T-helper 1 cell treated with Interleukin-12 subunit alpha and Interleukin-12 subunit beta and Interleukin-4 antibody, amounts not matched to agents 30 μg/mL and 1 μg/mL, for 36 hours (primary cell): ENCODE measurements at regions not wholly inside any gene's neighbourhood (a gene's known extent, or its start where the extent isn't known, plus 50 kb on each side); places are given as distances from the start of the nearest gene placed in this dataset.

Experiments used
- H3K27ac Mint-ChIP-seq: one replicate; pipeline ENCODE4 v1.8.0; 2021; ENCODE audit warnings: mild to moderate bottlenecking, mixed read lengths
- H3K27me3 Mint-ChIP-seq: one replicate; pipeline ENCODE4 v1.8.0; 2021; ENCODE audit warnings: low read depth, mixed read lengths
- H3K36me3 Mint-ChIP-seq: one replicate; pipeline ENCODE4 v1.8.0; 2021; ENCODE audit warnings: low read depth, mixed read lengths
- H3K4me1 Mint-ChIP-seq: one replicate; pipeline ENCODE4 v1.8.0; 2021; ENCODE audit warnings: low read depth, mixed read lengths
- H3K4me3 Mint-ChIP-seq: one replicate; pipeline ENCODE4 v1.8.0; 2021; ENCODE audit warnings: mild to moderate bottlenecking, moderate library complexity, mixed read lengths
- H3K9me3 Mint-ChIP-seq: one replicate; pipeline ENCODE4 v1.8.0; 2021; ENCODE audit warnings: mixed read lengths

DNA sequence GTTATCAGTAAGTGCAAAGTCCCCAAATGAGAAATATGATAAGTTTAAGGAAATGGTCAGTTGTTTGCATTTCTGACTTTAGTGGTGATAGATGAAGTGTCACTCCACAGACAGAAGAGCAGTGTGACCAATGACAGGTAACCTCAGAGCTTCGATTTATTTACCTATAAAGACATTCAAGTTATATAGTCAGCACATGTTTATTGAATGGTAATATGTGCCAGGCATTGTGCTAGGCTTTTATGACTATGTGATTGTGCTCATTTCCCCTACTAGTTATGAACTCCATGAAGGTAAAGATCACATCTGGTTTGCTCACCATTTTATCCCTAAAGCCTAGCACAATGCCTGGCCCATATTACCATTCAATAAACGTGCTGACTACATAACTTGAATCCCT, 222.4 kb downstream of the HHIPL2 start:
- no peaks in the 10 kb centered on the region for H3K36me3 Mint-ChIP-seq
- H3K4me1 Mint-ChIP-seq: no peaks in the 10 kb centered on the region
- no peaks in the 10 kb centered on the region for H3K27me3 Mint-ChIP-seq
- no peak overlapping the region for H3K27ac Mint-ChIP-seq
- H3K4me3 Mint-ChIP-seq: no peak overlapping the region
- peaks cover 1% of the 10 kb centered on the region for H3K9me3 Mint-ChIP-seq

DNA sequence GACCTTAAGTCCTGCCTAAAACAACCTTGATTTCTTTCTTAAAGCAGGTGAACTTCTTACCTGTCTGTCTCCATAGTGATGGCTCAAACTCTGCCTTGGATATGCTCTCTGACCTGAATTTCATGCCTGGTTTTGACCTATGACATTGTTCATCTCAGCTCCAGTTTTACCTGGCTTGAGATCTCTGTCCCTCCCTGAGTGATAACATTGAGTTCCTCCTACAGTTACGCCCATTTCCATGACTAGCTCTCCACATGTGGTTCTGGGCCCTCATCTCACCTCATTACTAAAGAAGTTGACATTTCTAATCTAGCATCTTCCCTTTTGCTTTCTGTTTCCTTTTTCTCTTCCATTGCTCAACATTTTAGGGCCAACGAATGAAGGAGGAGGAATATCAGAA, 233.1 kb downstream of the HHIPL2 start:
- Mint-ChIP-seq H3K9me3 (no peaks in the 10 kb centered on the region), H3K4me1 (peaks cover 4% of the 10 kb centered on the region), H3K36me3 (no peaks in the 10 kb centered on the region), H3K4me3 (no peak overlapping the region), H3K27ac (no peak overlapping the region), H3K27me3 (no peaks in the 10 kb centered on the region)

DNA sequence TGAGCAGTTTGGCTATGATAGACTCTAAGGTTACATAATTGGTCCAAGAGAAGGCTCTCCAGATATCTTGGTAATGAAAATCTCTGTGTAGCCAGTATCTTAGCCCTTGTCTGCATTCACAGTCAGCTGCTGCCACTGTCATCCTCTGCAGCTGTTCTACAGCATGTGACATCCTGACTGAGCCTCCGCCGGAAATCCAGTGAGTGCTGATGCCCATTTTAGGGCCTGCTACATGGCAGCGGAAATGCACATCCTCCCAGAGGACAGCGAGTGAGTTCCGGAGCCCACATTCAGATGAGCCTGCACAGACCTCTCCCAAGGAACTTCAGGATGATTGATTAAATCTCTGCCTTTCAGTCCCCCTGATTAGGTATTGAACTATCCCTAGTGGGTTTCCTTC, 237.1 kb downstream of the HHIPL2 start:
- H3K4me3 Mint-ChIP-seq: no peak overlapping the region
- H3K27ac Mint-ChIP-seq: no peak overlapping the region
- no peaks in the 10 kb centered on the region for H3K9me3 Mint-ChIP-seq
- peaks cover 4% of the 10 kb centered on the region for H3K4me1 Mint-ChIP-seq
- no peaks in the 10 kb centered on the region for H3K36me3 Mint-ChIP-seq
- H3K27me3 Mint-ChIP-seq: no peaks in the 10 kb centered on the region

DNA sequence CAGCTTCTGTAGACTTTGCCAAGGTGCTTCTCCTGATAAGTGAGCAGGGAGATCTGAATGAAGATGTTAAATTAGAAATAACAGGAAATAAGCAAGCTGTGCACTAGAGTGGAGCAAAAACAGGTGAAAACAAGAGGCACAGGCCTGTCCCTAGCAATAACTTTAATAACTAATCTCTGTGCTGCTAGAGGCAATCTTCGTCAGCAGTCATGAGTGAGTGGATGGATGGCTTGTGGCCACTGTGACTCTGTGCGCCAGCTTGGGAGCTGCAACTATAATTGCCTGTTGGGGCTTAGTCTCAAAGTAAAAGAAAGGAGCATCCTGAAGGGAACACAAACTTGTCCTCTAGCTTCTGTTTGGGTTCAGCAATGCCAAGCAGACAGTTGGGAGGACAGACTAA, 240.3 kb downstream of the HHIPL2 start:
- no peaks in the 10 kb centered on the region for H3K27me3 Mint-ChIP-seq

DNA sequence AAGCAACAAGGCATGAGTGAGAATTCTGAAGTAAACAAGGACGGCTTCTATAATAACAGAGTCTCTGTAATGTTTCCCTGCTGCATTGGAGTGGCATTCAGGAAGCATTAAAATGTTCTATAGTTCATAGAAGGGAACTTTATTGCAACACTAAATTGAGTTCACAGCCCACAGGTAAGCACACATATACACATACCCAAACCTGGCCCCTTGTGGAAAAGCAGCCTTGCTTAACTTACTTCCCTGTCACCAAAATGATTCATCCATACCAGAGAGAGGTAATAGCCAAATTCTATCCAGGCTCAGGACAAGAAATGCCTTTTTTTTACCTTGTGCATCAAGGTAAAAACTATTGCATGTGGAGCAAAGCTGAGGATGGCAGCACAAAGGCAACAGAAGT, 241.4 kb downstream of the HHIPL2 start:
- H3K36me3 Mint-ChIP-seq: no peaks in the 10 kb centered on the region
- H3K4me1 Mint-ChIP-seq: no peaks in the 10 kb centered on the region
- H3K27me3 Mint-ChIP-seq: no peaks in the 10 kb centered on the region
- H3K4me3 Mint-ChIP-seq: no peak overlapping the region
- H3K9me3 Mint-ChIP-seq: no peaks in the 10 kb centered on the region
- H3K27ac Mint-ChIP-seq: no peak overlapping the region

More for the DNA sequence above, 240.3 kb downstream of the HHIPL2 start:
- no peak overlapping the region for H3K27ac Mint-ChIP-seq
- no peaks in the 10 kb centered on the region for H3K9me3 Mint-ChIP-seq
- no peaks in the 10 kb centered on the region for H3K36me3 Mint-ChIP-seq
- no peaks in the 10 kb centered on the region for H3K4me1 Mint-ChIP-seq
- no peak overlapping the region for H3K4me3 Mint-ChIP-seq

DNA sequence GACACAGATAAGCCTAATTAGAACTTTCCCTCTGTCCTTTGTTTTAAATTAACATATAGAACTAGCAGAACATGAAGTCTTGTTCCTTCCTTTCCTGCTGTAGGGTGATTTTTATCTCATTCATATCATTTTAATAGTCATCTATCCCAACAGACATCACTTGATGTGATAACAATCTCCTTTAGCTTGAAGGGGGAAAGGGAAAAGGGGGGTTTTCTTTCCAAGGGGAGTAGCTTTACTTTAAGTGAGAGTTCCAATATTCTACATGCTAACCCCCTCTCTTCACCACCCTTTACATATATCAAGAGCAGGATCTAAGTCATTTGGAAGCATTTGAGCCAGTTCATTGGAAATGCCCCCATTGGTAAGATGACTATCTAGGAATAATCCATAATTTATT, 241.9 kb downstream of the HHIPL2 start:
- no peaks in the 10 kb centered on the region for H3K27me3 Mint-ChIP-seq
- no peaks in the 10 kb centered on the region for H3K9me3 Mint-ChIP-seq
- no peak overlapping the region for H3K27ac Mint-ChIP-seq
- H3K4me1 Mint-ChIP-seq: no peaks in the 10 kb centered on the region
- no peak overlapping the region for H3K4me3 Mint-ChIP-seq
- no peaks in the 10 kb centered on the region for H3K36me3 Mint-ChIP-seq

DNA sequence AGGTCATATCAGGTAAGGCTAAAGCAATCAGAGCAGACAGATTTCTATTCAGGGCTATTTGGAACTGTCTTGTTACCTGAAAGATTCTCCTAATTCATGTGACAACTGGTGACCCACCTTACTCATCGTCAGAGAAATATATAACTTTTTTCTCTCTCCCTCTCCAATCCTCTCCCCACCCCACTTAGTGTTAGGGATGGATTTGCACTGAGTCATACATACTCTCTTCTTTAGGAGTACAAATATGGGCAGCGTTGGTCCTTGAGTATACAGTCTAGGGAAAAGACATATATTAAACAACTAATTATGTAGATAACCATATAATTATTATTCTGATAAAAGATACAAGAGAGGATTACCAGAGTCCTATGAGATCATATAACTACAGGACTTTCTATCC, 246.3 kb downstream of the HHIPL2 start:
- no peaks in the 10 kb centered on the region for H3K27me3 Mint-ChIP-seq
- H3K27ac Mint-ChIP-seq: no peak overlapping the region
- H3K4me3 Mint-ChIP-seq: no peak overlapping the region
- H3K36me3 Mint-ChIP-seq: no peaks in the 10 kb centered on the region
- H3K9me3 Mint-ChIP-seq: peaks cover 3% of the 10 kb centered on the region
- no peaks in the 10 kb centered on the region for H3K4me1 Mint-ChIP-seq

DNA sequence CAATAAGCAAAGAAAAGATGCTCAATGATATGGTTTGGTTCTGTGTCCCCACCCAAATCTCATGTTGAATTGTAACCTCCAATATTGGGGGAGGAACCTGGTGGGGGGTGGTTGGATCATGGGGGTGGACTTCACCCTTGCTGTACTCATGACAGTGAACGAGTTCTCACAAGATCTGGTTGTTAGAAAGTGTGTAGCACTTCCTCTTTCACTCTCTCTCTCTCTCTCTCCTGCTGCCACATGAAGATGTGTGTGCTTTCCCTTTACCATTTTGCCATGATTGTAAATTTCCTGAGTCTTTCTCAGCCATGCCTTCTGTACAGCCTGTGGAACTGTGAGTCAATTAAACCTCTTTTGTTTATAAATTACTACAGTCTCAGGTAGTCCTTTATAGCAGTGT, 248.4 kb downstream of the HHIPL2 start:
- Mint-ChIP-seq H3K4me3 (no peak overlapping the region), H3K4me1 (no peaks in the 10 kb centered on the region), H3K27me3 (no peaks in the 10 kb centered on the region), H3K9me3 (peaks cover 3% of the 10 kb centered on the region), H3K27ac (no peak overlapping the region), H3K36me3 (no peaks in the 10 kb centered on the region)

DNA sequence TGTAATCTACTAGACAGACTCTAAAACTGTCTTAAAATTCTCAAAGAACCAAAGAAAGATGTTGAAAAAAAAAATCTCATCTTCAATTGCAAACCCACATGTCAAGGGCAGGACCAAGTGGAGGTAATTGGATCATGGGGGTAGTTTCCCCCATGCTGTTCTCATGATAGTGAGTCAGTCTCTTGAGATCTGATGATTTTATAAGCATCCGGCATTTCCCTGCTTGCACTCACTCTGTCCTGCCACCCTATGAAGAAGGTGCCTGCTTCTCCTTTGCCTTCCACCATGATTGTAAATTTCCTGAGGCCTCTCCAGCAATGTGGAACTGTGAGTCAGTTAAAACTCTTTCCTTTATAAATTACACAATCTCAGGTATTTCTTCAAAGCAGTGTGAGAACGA, 257.0 kb downstream of the HHIPL2 start:
- no peaks in the 10 kb centered on the region for H3K27me3 Mint-ChIP-seq

DNA sequence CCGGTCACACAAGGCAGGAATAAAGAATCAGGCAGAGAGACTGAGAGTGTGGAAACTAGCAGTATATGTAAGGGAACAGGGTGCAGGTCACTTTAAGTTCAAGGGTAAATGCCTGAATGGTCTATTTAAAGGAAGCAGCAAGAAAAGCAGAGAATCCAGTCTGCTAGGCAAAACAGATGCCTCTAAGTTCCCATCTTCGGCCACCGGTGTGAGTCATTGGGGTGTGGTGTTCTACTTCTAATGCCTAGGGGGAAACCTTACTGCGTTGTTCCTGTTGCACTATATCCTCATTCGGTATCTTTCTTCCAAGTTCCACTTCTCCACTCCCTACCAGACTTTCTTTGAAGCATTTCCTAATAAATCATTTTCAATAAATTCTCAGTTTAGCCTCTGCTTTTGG, 259.9 kb downstream of the HHIPL2 start:
- Mint-ChIP-seq H3K36me3 (no peaks in the 10 kb centered on the region), H3K27me3 (no peaks in the 10 kb centered on the region), H3K4me1 (no peaks in the 10 kb centered on the region), H3K27ac (no peak overlapping the region), H3K4me3 (no peak overlapping the region), H3K9me3 (no peaks in the 10 kb centered on the region)

More for the DNA sequence above, 257.0 kb downstream of the HHIPL2 start:
- no peaks in the 10 kb centered on the region for H3K9me3 Mint-ChIP-seq
- no peak overlapping the region for H3K27ac Mint-ChIP-seq
- no peaks in the 10 kb centered on the region for H3K4me1 Mint-ChIP-seq
- no peaks in the 10 kb centered on the region for H3K36me3 Mint-ChIP-seq
- H3K4me3 Mint-ChIP-seq: no peak overlapping the region

DNA sequence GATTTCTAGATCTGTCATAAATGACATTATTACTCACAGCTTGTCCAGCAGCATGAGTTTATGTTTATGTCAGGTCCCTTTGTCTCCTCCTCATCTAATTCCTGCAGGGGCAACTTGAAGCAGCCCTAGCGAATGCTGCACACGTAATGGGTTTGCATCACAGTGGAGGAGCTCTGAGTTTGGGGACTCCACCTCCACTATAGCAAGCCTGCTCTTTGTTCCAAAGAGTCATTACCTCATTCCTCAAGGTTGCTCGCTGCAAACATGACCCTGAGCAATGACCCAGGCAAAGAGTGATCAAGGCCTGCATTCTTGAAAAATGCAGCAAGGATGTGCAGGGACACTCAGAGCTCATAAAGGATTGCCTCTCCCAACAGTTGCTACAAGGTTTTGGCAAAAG, 261.9 kb downstream of the HHIPL2 start:
- no peak overlapping the region for H3K4me3 Mint-ChIP-seq
- no peaks in the 10 kb centered on the region for H3K9me3 Mint-ChIP-seq
- no peaks in the 10 kb centered on the region for H3K27me3 Mint-ChIP-seq
- no peaks in the 10 kb centered on the region for H3K36me3 Mint-ChIP-seq
- H3K4me1 Mint-ChIP-seq: no peaks in the 10 kb centered on the region
- H3K27ac Mint-ChIP-seq: no peak overlapping the region

DNA sequence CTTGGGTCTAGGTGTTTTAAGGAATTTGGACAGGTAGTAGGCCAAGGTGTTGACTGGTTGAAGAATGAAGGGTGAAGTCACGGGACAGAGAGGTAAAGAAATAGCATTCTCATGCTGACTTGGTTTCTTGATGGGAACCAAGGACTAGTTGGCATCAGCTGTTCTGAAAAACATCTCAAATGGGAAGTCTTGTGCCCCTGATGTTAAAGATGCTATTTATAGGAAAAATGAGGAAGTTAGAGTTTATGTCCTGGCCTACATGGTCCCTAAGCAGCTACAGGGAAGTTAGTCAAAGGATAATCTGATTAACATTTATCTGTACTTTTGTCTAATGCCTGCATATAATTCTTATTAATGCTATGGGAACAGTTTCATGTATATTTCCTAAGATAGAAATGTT, 262.4 kb downstream of the HHIPL2 start:
- no peaks in the 10 kb centered on the region for H3K27me3 Mint-ChIP-seq
- H3K4me3 Mint-ChIP-seq: no peak overlapping the region
- no peaks in the 10 kb centered on the region for H3K4me1 Mint-ChIP-seq
- no peak overlapping the region for H3K27ac Mint-ChIP-seq
- no peaks in the 10 kb centered on the region for H3K36me3 Mint-ChIP-seq
- H3K9me3 Mint-ChIP-seq: no peaks in the 10 kb centered on the region

DNA sequence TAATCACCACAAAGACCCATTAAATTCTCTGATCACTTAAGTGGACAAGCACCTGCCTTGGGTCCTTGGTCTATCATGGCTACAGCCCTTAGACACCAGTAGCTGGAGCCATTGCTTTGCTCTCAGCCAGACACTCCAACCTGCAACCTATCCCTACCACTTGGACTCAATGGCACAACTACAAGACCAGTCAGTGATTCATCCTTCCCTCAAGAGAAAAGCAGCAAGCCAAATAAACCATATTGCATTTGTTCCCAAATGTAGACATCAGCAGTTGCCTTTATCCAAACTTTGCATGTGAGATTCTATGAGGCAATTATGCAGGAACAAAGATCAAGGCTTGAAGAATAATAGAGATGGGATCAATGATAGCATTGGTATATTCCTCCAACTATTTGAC, 263.4 kb downstream of the HHIPL2 start:
- Mint-ChIP-seq H3K9me3 (no peaks in the 10 kb centered on the region), H3K27me3 (no peaks in the 10 kb centered on the region), H3K27ac (no peak overlapping the region), H3K4me3 (no peak overlapping the region), H3K36me3 (no peaks in the 10 kb centered on the region), H3K4me1 (no peaks in the 10 kb centered on the region)

DNA sequence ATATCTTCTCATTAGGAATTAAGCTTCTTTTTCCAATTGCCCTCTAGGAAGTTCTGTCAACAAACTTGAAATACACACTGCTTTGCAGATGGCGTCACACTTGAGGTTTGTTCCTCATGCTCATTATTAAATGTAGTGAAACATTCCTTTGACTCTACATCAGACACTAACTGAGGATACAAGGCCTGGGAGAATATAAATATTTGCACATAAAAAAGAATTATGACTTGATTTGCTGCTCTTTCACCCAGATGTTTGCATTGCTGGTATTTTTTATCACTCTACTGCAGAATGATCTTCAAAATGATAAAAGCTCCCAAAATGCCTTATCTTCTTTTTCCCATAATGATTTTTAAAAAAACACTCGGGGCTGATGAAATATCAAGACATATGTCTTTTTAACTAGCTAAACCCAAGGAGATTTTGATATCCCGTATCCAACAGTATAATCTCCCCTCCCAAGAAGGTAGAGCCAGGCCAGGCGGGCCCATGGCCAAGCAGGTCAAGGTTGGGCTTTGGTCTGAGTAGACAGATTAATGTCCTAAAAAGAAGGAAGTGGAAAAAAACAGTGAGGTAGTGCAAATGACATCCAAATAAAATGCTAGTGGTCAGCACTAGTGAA, 264.6 kb downstream of the HHIPL2 start:
- Mint-ChIP-seq H3K4me1 (no peaks in the 10 kb centered on the region), H3K27me3 (no peaks in the 10 kb centered on the region), H3K9me3 (peaks cover 4% of the 10 kb centered on the region), H3K4me3 (no peak overlapping the region), H3K27ac (no peak overlapping the region), H3K36me3 (no peaks in the 10 kb centered on the region)

DNA sequence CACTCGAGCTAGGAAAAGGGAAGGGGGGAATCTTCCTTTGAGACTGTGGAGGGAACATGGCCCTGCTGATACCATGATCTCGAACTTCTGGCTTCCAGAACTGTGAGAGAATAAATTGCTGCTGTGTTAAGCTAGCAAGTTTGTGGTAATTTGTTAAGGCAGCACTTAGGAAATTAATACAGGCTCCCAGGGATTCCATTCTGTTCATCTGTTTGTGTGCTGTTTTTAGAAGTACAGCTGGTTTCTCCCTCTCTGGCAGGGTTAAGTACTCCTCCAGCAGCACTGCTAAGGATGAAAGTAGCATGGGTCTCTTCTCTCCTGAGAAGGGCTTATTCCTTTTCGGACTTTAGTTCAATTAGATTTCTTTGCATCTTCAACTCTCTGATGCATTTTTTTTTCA, 268.3 kb downstream of the HHIPL2 start:
- Mint-ChIP-seq H3K36me3 (no peaks in the 10 kb centered on the region), H3K27ac (no peak overlapping the region), H3K4me3 (no peak overlapping the region), H3K9me3 (peaks cover 4% of the 10 kb centered on the region), H3K4me1 (no peaks in the 10 kb centered on the region), H3K27me3 (no peaks in the 10 kb centered on the region)

DNA sequence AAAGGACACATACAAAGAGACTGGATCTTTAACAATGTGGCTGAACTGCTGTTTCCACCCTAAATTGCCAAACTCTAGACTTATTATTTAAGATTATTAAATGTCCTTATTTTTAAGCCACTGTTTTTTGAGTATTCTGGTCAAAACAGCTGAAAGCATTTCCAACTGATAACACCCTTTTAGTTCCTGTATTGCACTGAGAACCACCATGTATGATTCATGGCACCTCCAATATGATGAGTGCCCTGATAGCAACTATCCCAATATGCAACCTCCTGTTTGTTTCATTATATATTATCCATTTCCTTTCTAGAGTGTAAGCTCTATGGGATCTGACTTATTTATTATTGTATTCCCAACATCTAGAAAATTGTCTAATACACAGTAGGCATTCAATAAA, 269.4 kb downstream of the HHIPL2 start:
- H3K4me1 Mint-ChIP-seq: no peaks in the 10 kb centered on the region
- no peak overlapping the region for H3K4me3 Mint-ChIP-seq
- peaks cover 4% of the 10 kb centered on the region for H3K9me3 Mint-ChIP-seq
- no peak overlapping the region for H3K27ac Mint-ChIP-seq
- H3K27me3 Mint-ChIP-seq: no peaks in the 10 kb centered on the region
- H3K36me3 Mint-ChIP-seq: no peaks in the 10 kb centered on the region
